ENCODE measurements at regions not wholly inside any gene's neighbourhood (a gene's known extent, or its start where the extent isn't known, plus 50 kb on each side); places are given as distances from the start of the nearest gene placed in this dataset.

GRCh38 chr5:154653418-154653763 lies 101.8 kb upstream of the LARP1 start (continued):
- TF ChIP-seq POLR2AphosphoS2 (IDR thresholded peaks at IDR 0.05; ENCODE audit: low read depth, low read length) (no peak), NFKBIZ (CRISPR knock-in tag; IDR thresholded peaks at IDR 0.05) (0 out of 2 replicates have a peak, but pooled peaks have one; percentile 29), ZKSCAN1 (IDR thresholded peaks at IDR 0.05; ENCODE audit: low read length) (no peak), ZNF512B (CRISPR knock-in tag; IDR thresholded peaks at IDR 0.05; ENCODE audit: borderline replicate concordance) (peak; percentile 97; the same call in 1 of the 2 replicates), ZBTB33 (CRISPR knock-in tag; IDR thresholded peaks at IDR 0.05) (peak; percentile 53; the same call in 1 of the 2 replicates), GABPB1 (CRISPR knock-in tag; IDR thresholded peaks at IDR 0.05) (0 out of 2 replicates have a peak, but pooled peaks have one; percentile 47), SKIL (CRISPR knock-in tag; IDR thresholded peaks at IDR 0.05; ENCODE audit: borderline replicate concordance) (peak; percentile 84), ZNF3 (CRISPR knock-in tag; IDR thresholded peaks at IDR 0.05) (no peak), ZNF737 (CRISPR knock-in tag; IDR thresholded peaks at IDR 0.05; ENCODE audit: borderline replicate concordance) (no peak), NFE2L2 (IDR thresholded peaks at IDR 0.05; ENCODE audit: low read length) (no peak), RFXANK (CRISPR knock-in tag; IDR thresholded peaks at IDR 0.05) (0 out of 2 replicates have a peak, but pooled peaks have one; percentile 36), MAZ (IDR thresholded peaks at IDR 0.05; ENCODE audit: borderline replicate concordance, low read depth, low read length) (no peak), MAZ (CRISPR knock-in tag; IDR thresholded peaks at IDR 0.05; ENCODE audit: low read depth) (no peak), ZNF33A (CRISPR knock-in tag; IDR thresholded peaks at IDR 0.05; ENCODE audit: borderline replicate concordance) (no peak), ZNF484 (CRISPR knock-in tag; IDR thresholded peaks at IDR 0.05; ENCODE audit: borderline replicate concordance, low read depth) (no peak), HNF4A (CRISPR knock-in tag; IDR thresholded peaks at IDR 0.05) (peak; percentile 99), YEATS4 (CRISPR knock-in tag; IDR thresholded peaks at IDR 0.05; ENCODE audit: borderline replicate concordance) (peak; percentile 64; the same call in 1 of the 2 replicates), ZNF460 (CRISPR knock-in tag; IDR thresholded peaks at IDR 0.05; ENCODE audit: borderline replicate concordance) (no peak; the same call in 1 of the 2 replicates), ZNF263 (CRISPR knock-in tag; IDR thresholded peaks at IDR 0.05) (0 out of 2 replicates have a peak, but pooled peaks have one; percentile 38), TFDP2 (CRISPR knock-in tag; IDR thresholded peaks at IDR 0.05) (0 out of 2 replicates have a peak, but pooled peaks have one; percentile 25), SP5 (CRISPR knock-in tag; IDR thresholded peaks at IDR 0.05; ENCODE audit: borderline replicate concordance, low read depth) (peak; percentile 82), ZBTB44 (CRISPR knock-in tag; IDR thresholded peaks at IDR 0.05) (no peak)
